ENCODE measurements at regions not wholly inside any gene's neighbourhood (a gene's known extent, or its start where the extent isn't known, plus 50 kb on each side); places are given as distances from the start of the nearest gene placed in this dataset.
"Not testable (repeated sequence)": the region's sequence is repeated elsewhere in the genome, so short reads cannot be mapped to it uniquely, and the experiment has no call there.

GRCh38 chr10:38362514-38362913 lies 268.4 kb downstream of the ZNF37A start:
- DNase-seq (ENCODE audit: low spot score), result not testable (repeated sequence)

GRCh38 chr10:38364073-38364472 lies 269.9 kb downstream of the ZNF37A start:
- not testable (repeated sequence) for DNase-seq (ENCODE audit: low spot score)

DNA sequence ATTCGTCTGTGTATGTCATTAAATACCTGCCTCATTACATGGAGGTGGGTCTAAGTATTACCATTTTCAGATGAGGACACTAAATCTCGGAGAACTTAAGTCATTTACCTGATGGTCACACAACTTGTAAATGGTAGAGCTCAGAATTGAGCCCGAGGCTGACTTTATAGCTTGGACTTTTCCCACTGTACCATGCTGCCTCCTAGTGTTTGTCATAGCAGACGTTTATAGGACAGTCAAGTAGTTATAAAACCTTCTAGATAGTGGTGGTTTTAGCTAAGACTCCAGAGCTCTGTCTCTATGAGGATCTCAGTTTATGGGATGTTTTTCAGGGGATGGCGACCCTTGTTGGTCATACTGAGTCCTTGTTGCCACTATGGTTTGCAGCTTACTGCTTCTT lies 271.8 kb downstream of the ZNF37A start:
- DNase-seq (ENCODE audit: low spot score), result peak; percentile 3

DNA sequence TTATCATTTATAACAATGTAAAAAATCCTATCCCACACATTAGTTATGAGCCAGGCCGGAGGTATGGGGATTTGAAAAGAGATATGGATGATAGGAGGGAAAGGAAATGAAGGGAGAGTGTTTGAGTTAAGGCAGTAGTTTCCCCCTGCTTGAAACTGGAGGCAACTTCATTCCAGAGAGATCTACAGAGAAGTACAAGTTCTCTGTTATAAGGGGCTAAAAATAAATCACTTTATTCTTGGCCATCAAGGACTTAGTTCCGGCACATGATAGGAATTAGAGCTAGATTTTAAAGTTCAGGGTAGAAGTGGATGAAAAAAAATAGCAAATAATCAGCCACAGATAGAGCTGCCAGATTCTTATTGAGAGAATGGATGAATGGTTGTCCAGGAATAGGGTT lies 289.7 kb downstream of the ZNF37A start:
- DNase-seq (ENCODE audit: low spot score), result not testable (repeated sequence)

DNA sequence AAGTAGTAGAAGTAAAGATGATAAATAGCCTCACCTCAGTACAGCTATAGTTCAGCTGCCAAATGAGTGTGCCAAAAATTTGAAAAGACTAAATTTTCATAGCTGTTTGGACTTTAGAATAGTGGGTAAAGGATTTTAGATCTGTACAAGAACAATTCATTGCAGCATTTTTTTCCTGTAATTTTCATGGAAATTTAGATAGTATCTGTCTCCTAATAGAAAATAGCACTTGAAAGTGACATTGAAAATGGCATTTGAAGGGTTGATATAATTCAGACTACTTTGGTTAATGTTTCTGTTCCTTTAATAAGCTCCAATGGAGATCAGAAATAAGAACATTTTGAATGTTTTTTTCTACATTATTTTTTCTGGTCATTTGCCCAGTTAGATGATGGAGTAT lies 292.7 kb downstream of the ZNF37A start:
- DNase-seq (ENCODE audit: low spot score), result not testable (repeated sequence)

- not testable (repeated sequence) for DNase-seq (ENCODE audit: low spot score)
Measured at GRCh38 chr10:38390725-38391124, 296.6 kb downstream of the ZNF37A start.

DNA sequence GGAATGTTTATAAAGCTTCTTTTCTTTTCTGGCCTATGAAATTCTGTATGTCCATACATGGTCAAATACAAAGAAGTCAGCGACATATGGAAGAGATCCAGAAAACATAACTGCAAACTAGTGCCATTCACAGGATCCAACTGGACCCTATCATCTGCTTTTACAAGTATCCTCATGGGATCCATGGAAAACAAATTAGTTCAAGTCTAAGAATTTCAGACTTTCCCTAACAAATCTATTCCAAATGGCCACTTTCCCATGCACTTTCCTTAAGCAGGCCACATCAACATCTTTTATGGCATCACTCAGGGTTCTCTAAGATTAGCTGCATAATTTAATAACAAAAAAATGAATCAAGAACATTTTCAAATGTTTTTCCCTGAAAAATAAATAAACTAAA lies 301.3 kb downstream of the ZNF37A start:
- DNase-seq (ENCODE audit: low spot score), result not testable (repeated sequence)

DNA sequence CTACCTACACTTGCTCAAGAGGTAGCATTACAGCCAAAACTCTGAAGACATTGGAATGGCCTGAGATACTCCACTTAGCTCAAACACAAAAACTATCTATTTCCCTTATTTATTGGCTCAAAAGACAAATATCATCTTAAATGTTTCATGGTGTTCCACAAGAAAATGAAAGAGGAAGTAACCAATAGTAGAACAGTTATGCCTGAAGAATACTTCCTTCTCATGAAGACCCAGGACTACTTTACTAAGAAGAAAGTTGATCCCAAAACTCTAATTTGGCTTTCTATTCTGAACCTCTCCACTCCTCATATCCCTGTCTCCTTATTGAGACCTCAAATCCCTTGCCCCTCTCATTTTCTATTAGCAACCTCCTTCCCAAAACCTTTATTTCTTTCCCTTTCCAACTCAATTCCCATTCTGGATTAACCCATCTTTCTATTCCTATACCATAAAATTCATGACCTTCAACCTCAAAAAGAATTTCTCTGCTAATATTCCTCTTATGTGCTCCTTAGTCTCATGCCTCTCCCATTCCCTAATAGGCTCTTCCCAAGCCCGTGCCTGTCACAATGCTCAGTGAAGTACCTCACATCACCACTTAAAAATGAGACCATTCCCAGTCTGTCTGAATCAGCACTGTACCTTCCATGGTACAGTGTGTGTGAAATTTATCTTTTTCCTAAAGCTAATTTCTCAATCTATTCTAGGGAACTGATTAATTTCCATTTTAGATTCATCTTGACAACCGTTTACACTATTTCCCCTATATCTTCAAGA lies 302.2 kb downstream of the ZNF37A start:
- DNase-seq (ENCODE audit: low spot score), result not testable (repeated sequence)

GRCh38 chr10:38401565-38401964 lies 307.4 kb downstream of the ZNF37A start:
- not testable (repeated sequence) for DNase-seq (ENCODE audit: low spot score)

DNA sequence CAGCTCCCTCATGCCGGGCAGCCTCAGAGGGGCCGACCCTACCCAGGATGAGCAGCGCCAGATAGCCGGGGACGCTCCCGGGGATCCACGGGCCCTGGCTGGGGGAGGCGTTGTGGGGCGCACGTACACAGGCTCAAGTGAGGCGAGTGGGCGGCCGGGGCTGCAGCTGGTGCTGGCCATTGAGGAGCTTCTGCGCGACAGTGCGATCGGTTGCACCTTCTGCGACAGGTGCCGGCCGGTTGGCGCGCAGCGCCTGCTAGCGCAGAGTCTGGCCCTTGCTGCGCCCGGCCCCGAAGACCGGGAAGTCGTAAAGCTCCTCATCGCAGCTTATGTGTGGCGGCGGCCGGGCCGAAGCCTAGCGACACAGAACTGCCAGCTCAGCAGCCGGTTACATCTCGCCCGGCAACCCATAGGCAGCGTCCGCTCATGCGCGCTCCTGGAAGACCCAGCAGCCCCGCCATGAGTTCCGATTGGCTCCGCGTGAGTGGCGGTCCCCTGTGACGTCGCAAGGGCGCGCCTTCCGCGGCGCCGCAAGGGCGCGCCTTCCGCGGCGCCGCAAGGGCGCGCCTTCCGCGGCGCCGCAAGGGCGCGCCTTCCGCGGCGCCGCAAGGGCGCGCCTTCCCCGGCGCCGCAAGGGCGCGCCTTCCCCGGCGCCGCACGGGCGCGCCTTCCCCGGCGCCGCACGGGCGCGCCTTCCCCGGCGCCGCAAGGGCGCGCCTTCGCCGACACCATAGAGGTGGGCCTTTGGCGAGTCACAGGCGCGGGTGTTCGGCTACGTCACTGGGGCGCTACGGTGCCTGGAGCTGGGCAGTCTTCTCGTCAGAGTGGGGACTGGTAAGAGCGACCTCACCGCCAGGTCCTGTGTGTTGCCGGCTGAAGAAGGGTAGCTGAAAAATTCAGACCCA lies 308.6 kb downstream of the ZNF37A start:
- peak; percentile 72 for DNase-seq (ENCODE audit: low spot score)

GRCh38 chr10:38403347-38404117 lies 309.4 kb downstream of the ZNF37A start:
- DNase-seq (ENCODE audit: low spot score), result not testable (repeated sequence)

GRCh38 chr10:38423634-38424033 lies 329.5 kb downstream of the ZNF37A start:
- not testable (repeated sequence) for DNase-seq (ENCODE audit: low spot score)

DNA sequence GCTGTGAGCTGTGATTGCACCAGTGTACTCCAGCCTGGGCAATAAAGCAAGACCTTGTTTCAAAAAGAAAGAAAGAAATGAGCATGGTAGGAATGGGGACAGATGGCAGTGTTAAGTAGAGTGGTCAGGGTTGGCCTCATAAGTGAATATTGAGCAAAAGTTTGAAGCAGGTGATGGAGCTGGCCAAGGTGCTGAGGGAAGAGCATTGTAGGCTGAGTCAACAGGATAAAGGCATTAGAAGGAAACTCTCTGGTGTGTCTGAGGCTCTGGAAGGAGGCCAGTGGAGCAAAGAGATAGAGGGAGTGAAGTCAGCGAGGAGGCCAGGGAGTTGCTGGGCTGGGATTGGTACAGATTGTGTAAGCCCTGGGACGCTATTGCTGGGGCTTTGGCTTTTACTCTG lies 336.1 kb downstream of the ZNF37A start:
- DNase-seq (ENCODE audit: low spot score), result not testable (repeated sequence)

DNA sequence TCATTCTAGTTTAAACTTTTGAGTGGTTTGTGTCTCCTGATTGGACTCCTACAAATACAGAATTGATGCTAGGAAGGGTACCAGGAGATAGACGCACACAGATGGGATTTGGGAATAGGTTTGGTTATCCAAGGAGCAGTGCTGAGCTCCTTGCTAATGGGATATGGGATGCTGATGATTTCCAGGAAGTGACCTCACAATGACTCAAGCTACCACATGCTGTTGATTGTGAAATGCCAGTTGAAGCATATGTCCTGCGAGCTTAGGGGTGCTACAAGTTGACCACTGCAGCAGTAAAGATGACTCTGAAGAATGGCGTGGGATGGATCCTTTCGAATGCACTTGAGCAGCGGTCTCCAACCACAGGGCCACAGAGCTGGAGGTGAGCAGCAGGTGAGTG lies 343.2 kb downstream of the ZNF37A start:
- DNase-seq (ENCODE audit: low spot score), result not testable (repeated sequence)

- DNase-seq (ENCODE audit: low spot score), result not testable (repeated sequence)
Measured at GRCh38 chr10:38448614-38449355, 354.6 kb downstream of the ZNF37A start.

GRCh38 chr10:38449618-38450017 lies 355.5 kb downstream of the ZNF37A start:
- DNase-seq (ENCODE audit: low spot score), result not testable (repeated sequence)

GRCh38 chr10:38450372-38451057 lies 356.4 kb downstream of the ZNF37A start:
- not testable (repeated sequence) for DNase-seq (ENCODE audit: low spot score)

- not testable (repeated sequence) for DNase-seq (ENCODE audit: low spot score)
Measured at GRCh38 chr10:38451306-38451967, 357.3 kb downstream of the ZNF37A start.
